PC-9 (cell line): ENCODE measurements at regions not wholly inside any gene's neighbourhood (a gene's known extent, or its start where the extent isn't known, plus 50 kb on each side); places are given as distances from the start of the nearest gene placed in this dataset.

Experiments used
- CTCF ChIP-seq: fragments of 200-600 bp; sonication (generic); conservative IDR thresholded peaks from 2 replicates; pipeline ENCODE4 v1.6.1; 2017; ENCODE audit warnings: mixed run types, antibody characterized with exemption, mild to moderate bottlenecking, moderate library complexity
- EZH2 ChIP-seq: fragments of 200-600 bp; sonication (generic); IDR thresholded peaks from 2 replicates; pipeline ENCODE4 v1.8.0; 2017; ENCODE audit warnings: antibody characterized with exemption, low read depth

- TF ChIP-seq EZH2: no peak
- no peak for TF ChIP-seq CTCF
These were observed 1159.8 kb upstream of the ALCAM start for GRCh38 chr3:104206925-104207324.
